ENCODE measurements at regions not wholly inside any gene's neighbourhood (a gene's known extent, or its start where the extent isn't known, plus 50 kb on each side); places are given as distances from the start of the nearest gene placed in this dataset.

- intact Hi-C loops (cut with DNase I) = no loop called here
- 94 to 95% methylated on average over 13 of the region's 13 CpGs for WGBS, 2 donors
- no peak overlapping the region for H3K27ac ChIP-seq
Measured at GRCh38 chr15:31247404-31247803, 79.2 kb upstream of the KLF13 start.

GRCh38 chr15:31248263-31248662 is 78.4 kb upstream of the KLF13 start:
- Histone ChIP-seq H3K27me3 (no peaks in the 10 kb centered on the region), H3K27ac (no peak overlapping the region), H3K36me3 (no peaks in the 10 kb centered on the region), H3K4me3 (no peak overlapping the region), H3K4me1 (peaks cover 0 to 9% (median 7%) of the 10 kb centered on the region in 4 donors), H3K9me3 (no peaks in the 10 kb centered on the region)
- DNase-seq = peak; percentile 30
- WGBS, 2 donors = 77 to 93% methylated on average over 5 of the region's 5 CpGs
- intact Hi-C loops (cut with DNase I) = no loop called here
- no peak for TF ChIP-seq POLR2AphosphoS5 (IDR thresholded peaks at IDR 0.05)
- TF ChIP-seq POLR2A (IDR thresholded peaks at IDR 0.05) = no peak
- TF ChIP-seq EP300 (IDR thresholded peaks at IDR 0.05) = no peak
- no peak for TF ChIP-seq CTCF (IDR thresholded peaks at IDR 0.05)

More at GRCh38 chr15:31247404-31247803, 79.2 kb upstream of the KLF13 start:
- peak; percentile 20 for DNase-seq
- Histone ChIP-seq H3K27me3 (no peaks in the 10 kb centered on the region), H3K36me3 (no peaks in the 10 kb centered on the region), H3K4me1 (peaks cover 0 to 9% (median 7%) of the 10 kb centered on the region in 4 donors), H3K9me3 (no peaks in the 10 kb centered on the region), H3K4me3 (no peak overlapping the region)
- TF ChIP-seq EP300 (IDR thresholded peaks at IDR 0.05) = no peak
- TF ChIP-seq POLR2AphosphoS5 (IDR thresholded peaks at IDR 0.05) = no peak
- no peak for TF ChIP-seq CTCF (IDR thresholded peaks at IDR 0.05)
- no peak for TF ChIP-seq POLR2A (IDR thresholded peaks at IDR 0.05)

- intact Hi-C loops (cut with DNase I) = no loop called here
- WGBS, 2 donors = 92 to 95% methylated on average over 5 of the region's 5 CpGs
Measured at GRCh38 chr15:31248951-31249350, 77.7 kb upstream of the KLF13 start.

DNA sequence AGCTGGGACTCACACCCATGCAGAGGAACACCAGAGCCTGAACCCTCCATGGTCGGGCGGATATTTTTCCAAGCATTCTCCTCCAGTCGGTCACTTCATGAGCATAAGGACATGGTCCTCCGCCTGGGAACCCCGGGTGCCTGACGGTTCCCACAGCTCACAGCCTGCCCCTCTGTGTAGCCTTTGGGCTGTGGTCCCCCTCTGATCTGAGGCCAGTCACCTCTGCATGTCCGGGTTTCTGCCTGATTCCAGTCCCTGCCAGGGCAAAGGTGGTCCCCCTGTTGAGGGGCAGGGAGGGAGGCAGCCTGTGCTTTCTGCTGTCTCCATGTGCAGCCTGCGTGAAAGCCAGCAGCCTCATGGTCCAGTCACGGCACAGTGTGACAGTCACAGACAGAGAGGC is 76.6 kb upstream of the KLF13 start:
- DNase-seq = peak; percentile 52
- no peak overlapping the region for H3K27ac ChIP-seq
- H3K36me3 ChIP-seq = no peaks in the 10 kb centered on the region
- intact Hi-C loops (cut with DNase I) = loop anchor here (5.0 kb wide), 1 partner anchor 33 kb away; no protein-coding TSS in a partner anchor
- H3K27me3 ChIP-seq = no peaks in the 10 kb centered on the region
- H3K9me3 ChIP-seq = no peaks in the 10 kb centered on the region
- no peak for TF ChIP-seq POLR2A (IDR thresholded peaks at IDR 0.05)
- no peak for TF ChIP-seq POLR2AphosphoS5 (IDR thresholded peaks at IDR 0.05)
- no peak for TF ChIP-seq EP300 (IDR thresholded peaks at IDR 0.05)
- TF ChIP-seq CTCF (IDR thresholded peaks at IDR 0.05) = no peak
- no peak overlapping the region for H3K4me3 ChIP-seq
- H3K4me1 ChIP-seq = peaks cover 0 to 10% (median 9%) of the 10 kb centered on the region in 4 donors
- 94 to 96% methylated on average over 9 of the region's 9 CpGs for WGBS, 2 donors

More at GRCh38 chr15:31248951-31249350, 77.7 kb upstream of the KLF13 start:
- Histone ChIP-seq H3K27ac (no peak overlapping the region), H3K4me3 (no peak overlapping the region), H3K4me1 (peaks cover 0 to 6% (median 3%) of the 10 kb centered on the region in 4 donors), H3K27me3 (no peaks in the 10 kb centered on the region), H3K9me3 (no peaks in the 10 kb centered on the region), H3K36me3 (no peaks in the 10 kb centered on the region)
- peak; percentile 32 for DNase-seq
- no peak for TF ChIP-seq CTCF (IDR thresholded peaks at IDR 0.05)
- no peak for TF ChIP-seq EP300 (IDR thresholded peaks at IDR 0.05)
- TF ChIP-seq POLR2AphosphoS5 (IDR thresholded peaks at IDR 0.05) = no peak
- TF ChIP-seq POLR2A (IDR thresholded peaks at IDR 0.05) = no peak

DNA sequence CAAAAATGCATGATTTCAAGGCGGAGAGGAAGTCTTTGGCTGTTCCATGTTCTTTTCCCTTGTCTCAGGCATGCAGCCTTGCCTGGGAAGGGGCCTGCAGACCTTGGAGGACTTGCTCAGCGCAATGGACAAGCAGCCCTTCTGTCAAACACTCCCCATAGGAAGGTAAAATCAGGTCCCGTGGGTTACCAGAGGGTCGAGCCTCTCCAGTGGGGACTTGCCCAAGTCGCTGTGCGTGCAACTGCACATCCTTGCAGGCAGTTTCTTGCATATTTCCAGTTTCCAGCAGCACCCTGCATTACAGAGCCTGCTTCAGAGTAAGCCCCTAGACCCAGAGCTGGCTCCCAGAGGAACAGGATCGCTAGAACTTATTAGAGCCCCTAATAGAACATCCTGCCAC is 75.5 kb upstream of the KLF13 start:
- WGBS, 2 donors = 93 to 94% methylated on average over 7 of the region's 7 CpGs
- Histone ChIP-seq H3K27ac (no peak overlapping the region), H3K36me3 (no peaks in the 10 kb centered on the region), H3K4me1 (peaks cover 0 to 12% (median 11%) of the 10 kb centered on the region in 4 donors), H3K27me3 (no peaks in the 10 kb centered on the region), H3K9me3 (no peaks in the 10 kb centered on the region), H3K4me3 (no peak overlapping the region)
- peak; percentile 25 for DNase-seq
- TF ChIP-seq POLR2A (IDR thresholded peaks at IDR 0.05) (no peak), POLR2AphosphoS5 (IDR thresholded peaks at IDR 0.05) (no peak), CTCF (IDR thresholded peaks at IDR 0.05) (no peak), EP300 (IDR thresholded peaks at IDR 0.05) (no peak)
- intact Hi-C loops (cut with DNase I) = loop anchor here (5.0 kb wide), 1 partner anchor 34 kb away; no protein-coding TSS in a partner anchor

Data from sigmoid colon (tissue), 6 donors.